HG02840 (cell line): ENCODE measurements at regions not wholly inside any gene's neighbourhood (a gene's known extent, or its start where the extent isn't known, plus 50 kb on each side); places are given as distances from the start of the nearest gene placed in this dataset.

Experiments used
- ATAC-seq: cut with Tn5 transposase; IDR thresholded peaks from one replicate; pipeline ENCODE4 v1.9.1; 2021; ENCODE audit warnings: mild to moderate bottlenecking, moderate library complexity, moderate number of reproducible peaks; ENCODE audit not compliant: unreplicated experiment, low FRiP score

DNA sequence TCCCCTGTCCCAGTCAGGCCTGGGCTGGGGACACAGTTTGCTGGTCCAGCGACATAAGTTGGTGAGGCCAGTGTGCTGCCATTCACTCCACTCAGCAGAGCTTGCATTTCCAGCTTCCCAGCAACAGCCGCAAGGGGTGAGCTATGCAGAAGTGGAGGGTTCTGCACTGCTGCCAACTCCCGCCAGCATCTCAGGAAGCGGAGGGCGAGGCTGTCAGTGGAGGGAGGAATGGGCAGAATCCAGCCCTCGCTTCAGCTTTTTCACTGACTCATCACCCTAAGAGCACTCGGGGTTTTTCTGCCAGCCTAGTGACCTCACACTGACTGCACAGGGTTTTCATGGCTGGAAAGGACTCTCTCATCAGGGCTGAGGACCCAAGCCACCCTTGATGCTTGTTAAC, 625.1 kb upstream of the MKI67 start:
- no peak for ATAC-seq

DNA sequence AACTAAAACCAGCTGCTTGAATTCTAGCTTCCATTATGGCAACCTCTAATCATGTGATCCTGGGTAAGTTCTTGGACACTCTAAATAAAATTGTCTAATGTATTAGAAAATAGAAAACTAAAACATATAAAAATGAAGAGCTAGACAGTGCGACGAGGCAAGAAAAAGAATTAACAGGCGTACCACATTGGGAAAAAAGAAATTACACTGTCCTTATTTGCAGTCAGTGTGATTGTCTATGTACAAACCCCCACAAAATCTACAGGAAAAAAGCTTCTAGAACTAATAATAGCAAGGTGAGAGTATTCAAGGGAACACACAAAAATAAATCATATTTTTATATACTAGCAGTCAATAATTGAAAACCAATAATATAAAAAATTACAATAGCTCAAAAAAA, 625.6 kb upstream of the MKI67 start:
- ATAC-seq = no peak

DNA sequence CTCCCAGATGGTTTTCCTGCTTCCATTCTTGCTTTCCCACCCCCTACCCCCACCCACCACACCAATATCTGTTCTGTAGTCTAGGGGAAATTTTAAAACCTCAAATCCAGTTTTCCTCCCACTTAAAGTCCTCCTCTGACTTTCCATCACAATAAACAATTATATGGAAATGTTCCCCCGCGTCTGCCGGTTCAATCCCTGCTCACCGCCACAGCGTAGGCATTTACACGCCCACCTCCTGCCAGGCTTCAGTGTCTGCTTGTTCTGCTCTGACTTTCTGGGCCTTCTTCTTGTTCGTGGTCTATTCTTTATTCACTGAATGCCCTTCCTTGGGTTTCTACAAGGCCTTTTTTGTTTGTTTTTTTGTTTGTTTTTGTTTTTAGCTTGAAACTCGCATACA, 633.0 kb upstream of the MKI67 start:
- ATAC-seq = no peak

DNA sequence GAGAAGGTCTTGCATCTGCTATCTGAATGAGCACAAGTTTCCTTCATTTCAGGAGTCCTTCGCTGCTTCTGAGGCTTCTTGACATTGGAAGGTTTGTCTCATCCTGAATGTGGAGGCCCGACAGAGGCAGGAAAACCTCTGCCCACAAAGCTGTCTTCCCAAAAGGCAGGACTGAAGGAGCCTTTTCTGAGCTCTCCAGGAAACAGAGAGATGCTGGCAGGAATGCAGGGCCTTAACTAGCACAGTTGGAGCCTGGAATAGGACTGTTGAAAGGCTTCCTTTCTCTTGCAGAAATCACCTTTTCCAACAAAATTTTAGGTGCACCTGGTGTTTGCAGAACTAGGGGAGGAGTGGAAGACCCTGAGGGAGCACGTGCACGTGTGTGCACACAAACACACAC, 637.4 kb upstream of the MKI67 start:
- ATAC-seq = no peak

DNA sequence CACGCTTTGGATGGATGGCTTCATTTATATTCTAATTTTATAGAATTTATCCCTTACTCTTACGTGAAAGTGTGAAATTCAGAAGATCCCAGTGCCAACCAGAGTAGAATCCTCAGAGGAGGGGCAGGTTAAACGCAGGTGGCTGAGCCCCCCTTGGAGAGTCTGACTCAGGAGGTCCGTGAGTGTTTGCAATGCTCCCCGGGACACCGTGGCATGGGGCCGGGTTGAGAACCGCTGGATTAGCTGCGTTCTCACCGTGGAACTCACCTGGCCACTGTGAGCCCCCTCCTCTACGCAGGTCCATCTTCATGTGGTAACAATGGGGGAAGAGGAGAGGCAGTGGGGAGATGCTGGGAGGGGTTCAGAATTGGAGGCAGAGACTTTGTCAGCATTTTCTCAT, 638.0 kb upstream of the MKI67 start:
- ATAC-seq = no peak

DNA sequence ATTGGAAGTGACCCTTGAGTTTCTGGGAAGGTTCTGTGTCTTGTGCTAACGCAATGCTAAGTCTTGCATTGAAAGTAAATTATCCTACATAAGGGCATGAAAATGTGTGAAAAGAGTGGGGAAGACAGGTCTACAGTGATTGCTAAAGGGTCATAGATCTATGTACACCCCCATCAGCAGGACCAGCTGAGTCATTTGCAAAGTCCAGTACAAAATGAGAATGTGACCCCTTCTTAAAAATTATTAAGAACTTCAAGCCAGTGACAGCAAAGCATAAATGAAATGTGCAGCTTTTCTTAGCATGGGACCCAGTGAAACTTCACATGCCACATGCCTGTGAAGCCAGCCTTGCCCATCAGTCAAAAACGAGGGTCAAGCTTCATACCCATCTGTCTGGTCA, 640.7 kb upstream of the MKI67 start:
- ATAC-seq = no peak

DNA sequence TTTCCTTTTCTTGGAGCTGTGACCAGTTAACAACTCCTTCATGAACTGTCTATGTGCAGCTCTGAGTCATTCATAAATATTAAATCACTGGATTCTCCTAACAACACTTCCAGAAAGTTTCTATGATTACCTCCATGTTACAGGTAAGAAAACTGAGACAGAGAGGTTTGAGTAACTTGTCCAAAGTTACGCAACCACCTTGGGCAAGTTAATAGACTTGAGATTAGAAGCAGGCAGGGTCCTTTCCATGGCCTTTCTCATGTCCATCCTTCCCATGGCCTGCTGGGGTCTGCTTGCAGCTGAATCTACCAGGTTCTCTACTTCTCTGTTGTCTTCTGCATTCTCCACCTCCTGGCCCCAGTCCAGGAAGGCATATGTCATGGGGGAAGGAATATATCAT, 648.8 kb upstream of the MKI67 start:
- ATAC-seq = no peak

DNA sequence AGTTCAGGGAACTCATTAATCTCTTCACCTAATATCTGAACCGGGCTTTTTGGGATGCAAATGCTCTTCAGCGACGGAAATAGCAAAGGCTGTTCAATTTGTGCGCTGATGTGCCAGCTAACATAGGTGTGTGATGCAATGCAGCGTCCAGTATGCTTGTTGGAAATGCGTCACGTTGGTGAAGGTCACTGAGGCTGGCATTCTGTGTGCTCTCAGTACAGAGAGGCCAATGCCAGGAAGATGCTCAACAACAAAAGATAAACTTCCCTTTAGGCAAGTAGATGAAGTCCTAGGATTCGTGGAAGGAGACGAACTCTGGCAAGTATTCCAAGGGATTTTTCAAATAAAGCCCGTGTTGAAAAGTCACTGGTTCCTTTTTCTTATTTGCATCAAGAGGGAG, 649.5 kb upstream of the MKI67 start:
- no peak for ATAC-seq

DNA sequence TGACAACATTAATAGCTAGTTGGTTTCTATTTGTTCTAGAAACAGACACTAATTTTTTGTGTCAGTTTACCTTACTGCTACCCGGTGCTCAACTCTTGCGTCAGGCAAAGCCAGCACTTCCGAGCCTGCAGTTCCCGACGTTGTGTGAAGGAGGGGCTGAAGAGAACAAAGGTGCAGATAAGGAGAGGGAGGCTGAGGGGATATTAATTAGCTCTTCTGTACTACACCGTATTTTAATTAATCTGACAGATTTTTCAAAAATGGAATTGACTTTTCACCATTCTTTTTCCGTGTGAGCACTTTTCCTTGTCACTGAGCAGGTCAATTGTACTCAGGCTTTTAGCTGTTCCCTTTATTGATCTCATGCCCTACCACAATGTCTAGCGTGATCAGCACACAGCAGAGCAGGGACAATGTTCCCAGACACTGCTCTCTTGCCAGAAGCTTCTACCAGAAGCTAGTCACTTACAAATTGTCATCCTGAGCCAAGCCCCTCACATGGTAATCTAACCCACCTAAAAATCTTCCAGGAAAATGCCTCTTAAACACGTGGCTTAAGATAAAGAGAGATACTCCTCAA, 650.5 kb upstream of the MKI67 start:
- ATAC-seq = no peak

DNA sequence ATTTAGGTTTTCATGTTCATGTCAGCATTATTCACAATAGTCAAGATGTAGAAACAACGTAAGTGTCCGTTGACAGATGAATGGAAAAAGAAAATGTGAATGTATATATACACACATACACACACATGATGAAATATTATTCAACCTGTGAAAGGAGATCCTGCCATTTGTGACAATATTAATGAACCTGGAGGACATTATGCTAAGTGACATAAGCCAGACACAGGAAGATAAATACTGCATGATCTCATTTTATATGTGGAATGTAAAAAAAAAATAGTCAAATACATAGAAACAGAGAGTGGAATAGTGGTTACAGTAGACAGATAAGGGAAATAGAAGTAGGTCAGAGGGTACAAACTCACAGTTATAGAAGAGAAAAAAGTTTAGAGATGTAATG, 651.1 kb upstream of the MKI67 start:
- ATAC-seq = no peak

DNA sequence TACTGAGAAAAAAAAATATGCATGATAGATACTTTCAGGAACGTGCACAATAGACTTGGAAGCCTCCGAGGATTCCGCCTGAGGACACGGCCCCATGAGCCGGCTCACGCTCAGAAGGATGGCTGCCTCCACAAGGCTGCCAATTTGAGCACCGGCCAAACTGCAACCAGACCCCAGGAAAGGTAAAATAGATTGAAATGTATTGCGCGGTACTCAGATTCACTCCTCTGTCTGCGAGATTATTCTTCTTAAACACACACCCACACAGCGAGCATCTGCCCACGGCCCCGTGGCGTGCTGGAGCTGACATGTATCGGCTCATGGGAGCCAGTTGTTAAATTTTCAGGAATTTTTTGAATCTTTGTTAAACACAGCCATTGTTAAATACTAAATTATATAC, 653.2 kb upstream of the MKI67 start:
- ATAC-seq = no peak

DNA sequence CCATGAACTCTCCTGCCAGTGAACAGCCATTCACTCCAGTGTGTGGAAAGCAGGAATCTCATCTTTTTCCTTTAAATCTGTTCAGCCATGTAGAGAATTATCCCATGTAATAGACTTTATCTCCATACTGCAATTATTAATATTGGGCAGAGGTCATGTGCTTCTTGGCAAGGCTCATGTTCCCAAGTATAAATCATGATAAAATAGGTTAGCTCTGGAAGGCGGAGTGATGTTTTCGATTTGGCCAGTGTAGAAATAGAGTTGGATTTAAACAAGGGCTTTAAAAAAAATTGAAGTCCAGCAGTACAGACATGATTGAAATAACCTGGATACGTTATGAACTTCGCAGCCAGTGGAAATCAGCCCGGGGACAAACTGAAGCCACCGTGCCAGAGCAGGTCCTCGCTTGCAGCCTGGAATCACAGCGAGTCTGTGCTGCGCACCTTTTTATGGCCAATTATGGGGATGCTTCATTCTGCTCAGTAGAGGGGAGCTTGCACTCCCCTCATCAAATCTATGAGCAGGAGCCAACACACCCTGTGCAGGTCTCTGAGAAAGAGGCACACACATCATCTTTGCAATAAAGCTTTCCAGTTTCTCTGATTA, 654.0 kb upstream of the MKI67 start:
- no peak for ATAC-seq

DNA sequence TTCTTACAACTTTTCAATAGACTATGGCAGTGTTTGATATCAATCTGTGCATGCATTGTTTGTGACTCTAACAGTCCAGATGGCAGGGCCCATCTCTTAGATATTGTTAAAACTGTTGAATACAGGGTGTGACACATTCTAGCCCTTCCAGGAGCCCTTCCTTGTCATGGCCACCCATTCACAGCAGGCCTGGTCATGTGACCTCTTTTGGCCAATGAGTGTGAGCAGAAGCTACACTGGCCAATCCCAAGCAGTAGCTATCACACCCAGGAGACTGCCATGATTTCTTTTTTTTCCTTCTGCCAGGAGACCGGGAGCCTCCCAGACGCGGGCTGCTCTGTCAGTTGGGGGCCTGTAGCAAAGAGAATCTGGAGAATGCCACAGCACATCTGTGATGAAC, 655.4 kb upstream of the MKI67 start:
- no peak for ATAC-seq

DNA sequence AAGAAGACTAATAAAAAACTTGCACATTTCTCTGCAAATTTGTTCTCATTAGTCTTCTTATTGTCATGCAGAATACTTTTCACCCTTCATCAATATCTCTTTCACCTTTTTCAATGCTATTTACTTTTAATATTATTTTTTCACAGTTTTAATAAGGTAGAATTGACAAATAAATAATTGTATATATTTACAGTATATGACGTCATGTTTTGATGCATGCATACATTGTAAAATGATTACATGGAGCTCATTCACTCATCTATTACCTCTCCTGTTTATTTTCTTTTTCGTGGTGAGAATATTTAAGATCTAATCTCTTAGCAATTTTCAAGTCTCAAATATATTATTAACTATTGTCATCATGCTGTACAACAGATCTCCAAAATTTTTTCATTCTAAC, 658.2 kb upstream of the MKI67 start:
- no peak for ATAC-seq

DNA sequence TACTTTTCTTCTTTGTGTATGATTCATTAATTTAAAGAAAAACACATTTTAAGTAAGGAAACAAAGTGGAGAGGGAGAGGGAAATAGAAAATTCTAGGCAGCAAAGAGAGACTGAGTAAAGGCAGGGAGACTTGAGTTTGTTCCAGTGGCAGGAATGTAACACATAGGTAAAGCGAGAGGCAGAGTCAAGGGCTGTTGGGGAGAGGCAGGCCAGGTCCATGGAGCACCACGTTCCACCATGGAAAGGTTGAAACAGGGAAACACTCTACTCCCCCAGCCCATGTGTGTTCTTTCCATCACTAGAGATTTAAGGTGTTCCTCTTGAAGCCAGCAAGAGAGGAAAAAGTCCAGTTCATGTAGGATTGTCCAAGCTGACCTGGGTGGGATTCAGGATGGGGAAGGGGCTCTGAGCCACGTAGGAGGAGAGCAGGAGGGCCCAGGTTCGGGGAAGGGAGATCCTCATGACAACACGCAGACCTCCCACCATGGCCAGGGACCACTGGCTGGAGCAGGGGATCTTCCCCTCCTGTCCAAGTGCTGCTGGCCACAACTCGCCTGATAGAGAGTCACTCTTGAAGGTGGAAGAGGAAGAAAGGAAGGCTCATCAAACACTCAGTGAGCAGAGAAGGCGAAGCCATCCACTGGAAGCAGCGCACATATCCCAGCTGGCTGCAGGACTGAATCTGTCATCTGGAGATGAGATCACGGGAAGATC, 666.4 kb upstream of the MKI67 start:
- ATAC-seq = no peak

DNA sequence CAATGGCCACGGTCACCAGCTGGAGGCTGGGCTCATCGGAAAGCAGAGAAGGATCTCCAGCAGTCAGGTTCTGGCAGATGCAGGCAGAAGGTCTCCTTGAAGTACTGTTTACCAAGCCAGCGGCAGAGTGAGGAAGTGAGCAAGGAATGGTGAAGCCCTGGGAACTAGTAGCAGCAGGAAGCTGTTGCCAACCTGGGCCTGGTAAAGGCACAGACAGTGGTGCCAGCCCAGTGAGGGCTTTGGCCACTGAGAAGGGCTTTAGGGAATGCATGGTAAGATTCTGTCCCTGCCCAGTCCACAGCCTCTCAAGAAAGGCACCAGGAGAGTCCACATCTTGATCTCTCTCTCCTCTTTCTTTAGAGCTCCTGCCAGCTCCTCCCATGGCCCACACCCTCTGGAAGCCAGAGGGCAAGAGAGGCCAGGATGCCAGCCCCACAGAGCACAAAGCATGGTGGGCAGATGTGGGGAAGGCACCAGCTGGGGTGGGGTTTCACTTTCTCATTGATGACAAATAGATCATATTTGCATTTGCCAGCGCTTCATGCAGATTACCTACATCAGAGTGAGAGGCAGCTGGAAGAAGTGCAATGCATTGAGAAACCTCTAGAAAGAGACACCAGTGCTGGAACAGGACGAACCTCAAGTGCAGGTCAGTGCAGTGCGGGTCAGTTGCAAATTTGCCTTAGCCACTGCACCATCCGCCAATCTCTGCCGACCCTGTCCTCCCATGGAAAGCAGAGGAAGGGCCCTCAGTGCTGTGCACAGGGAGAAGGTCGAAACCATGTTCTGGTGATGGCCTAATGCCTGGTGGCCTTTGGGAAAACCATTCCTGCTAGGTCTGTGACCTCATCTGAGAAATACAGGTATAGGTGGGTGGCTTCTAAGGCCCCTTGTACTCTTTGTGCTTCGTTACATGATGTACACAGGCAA, 667.8 kb upstream of the MKI67 start:
- no peak for ATAC-seq

DNA sequence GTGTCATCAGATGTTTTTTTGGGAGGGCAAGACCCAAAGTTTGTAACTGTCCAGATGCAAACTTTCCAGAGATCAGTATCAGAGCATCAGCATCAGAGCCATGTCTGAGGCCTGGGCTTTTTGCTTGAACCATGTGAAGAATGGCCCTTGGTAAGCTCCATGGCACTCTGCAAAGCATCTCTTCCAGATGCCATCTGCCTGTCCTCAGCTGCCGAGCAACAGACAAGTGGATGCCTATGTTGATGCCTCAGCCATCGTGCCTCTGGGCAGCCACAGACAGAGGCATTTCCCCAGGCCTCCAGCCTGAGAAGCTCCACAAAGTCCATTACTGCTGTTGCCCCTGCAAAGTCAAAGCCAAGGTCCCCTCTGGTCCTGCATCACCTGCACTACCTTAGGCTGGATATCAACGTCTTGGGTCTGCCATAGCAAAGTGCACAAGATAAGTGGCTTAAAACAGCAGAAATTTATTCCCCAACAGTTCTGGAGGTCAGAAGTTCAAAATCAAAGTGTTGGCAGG, 670.2 kb upstream of the MKI67 start:
- no peak for ATAC-seq

DNA sequence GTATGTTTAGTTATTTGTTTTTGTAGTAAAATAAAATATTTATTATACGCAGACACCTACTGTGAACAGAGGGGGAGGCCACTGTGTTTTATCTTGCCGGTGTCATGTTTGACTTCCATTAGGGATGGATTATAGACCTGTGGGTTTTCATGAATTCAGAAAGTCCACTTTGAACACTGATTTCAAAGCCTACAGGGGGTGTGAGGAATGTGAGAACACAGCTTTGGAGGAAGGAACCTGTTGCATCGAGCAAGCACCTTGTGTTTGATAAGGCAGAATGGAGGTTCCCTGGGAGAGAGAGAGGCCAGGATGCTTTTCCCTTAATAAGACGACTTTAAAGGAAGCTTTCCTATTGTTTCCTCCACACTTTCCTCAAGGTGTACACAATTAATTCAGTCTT, 665.0 kb upstream of the MGMT start:
- no peak for ATAC-seq

DNA sequence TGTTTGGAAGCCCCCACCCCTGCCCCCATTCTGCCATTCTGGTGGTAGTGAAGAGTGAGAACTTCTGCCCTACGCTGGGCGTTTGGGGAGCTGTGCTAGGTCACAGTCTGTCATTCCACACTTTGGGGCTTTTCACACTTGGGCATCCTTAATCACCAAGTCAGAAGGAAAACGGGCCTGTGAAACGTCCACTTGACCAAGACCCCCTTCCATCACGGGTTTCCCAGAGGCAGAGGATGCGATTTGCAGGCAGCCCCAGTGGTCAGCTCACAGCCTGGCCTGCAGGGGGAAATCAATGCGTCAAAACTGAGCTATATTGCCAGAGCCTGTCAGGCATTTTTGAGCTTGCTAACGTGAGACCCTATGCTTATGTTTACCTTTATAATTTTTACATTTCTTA, 663.3 kb upstream of the MGMT start:
- no peak for ATAC-seq

DNA sequence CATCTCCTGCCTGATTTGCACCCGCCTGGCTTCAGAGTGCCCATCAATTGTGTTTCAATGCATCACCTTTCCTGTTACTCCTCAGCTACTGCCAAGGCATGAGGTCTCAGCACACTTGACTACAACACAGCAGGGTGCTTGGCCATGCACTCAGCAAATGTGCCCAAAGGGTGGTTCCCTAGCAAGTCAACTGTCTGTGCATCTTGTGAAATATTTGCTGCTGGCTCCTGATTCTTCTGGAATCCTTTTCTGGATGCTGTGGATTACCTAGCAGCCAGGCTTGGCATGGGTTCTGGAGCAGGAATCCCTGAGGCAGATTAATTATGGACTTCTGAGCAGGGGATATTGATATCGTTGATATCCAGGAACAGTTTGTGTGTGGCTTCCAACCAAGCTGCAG, 662.6 kb upstream of the MGMT start:
- no peak for ATAC-seq

DNA sequence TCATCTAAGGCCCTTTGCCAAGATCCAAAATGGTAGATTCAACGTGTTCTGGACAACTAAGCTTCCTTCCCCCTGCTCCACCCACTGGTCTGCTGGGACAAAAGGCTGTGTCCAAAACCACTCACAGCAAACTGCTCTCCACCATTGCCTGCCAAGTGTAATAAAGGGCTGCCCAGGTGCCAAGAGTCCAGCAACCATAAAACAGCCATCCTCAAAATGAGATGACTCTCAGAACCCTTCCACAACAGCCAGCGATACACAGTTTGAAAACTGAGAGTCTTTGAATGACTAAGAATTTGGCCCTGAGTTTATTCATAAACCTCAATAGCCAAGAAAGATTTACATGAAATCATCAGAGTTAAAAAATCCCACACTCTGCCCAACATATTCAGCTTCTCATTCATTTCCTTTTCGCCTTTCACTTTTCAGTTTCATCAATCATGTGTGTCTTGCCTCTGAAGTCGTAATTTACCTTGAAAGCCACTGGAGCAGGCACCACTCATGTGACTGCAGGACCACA, 658.1 kb upstream of the MGMT start:
- ATAC-seq = no peak
